ENCODE measurements at regions not wholly inside any gene's neighbourhood (a gene's known extent, or its start where the extent isn't known, plus 50 kb on each side); places are given as distances from the start of the nearest gene placed in this dataset.
"Not testable (repeated sequence)": the region's sequence is repeated elsewhere in the genome, so short reads cannot be mapped to it uniquely, and the experiment has no call there.

- in situ Hi-C loops (cut with MboI), result no loop called here
- Histone ChIP-seq H3K9ac (ENCODE audit: control insufficient read depth, insufficient read depth, low read length) (no peak overlapping the region), H3K4me2 (ENCODE audit: control insufficient read depth, insufficient read depth) (no peak overlapping the region), H3K4me1 (ENCODE audit: control insufficient read depth, insufficient read depth, low read length) (no peaks in the 10 kb centered on the region), H2AFZ (ENCODE audit: control insufficient read depth, low read depth, low read length) (no peak overlapping the region), H3K79me2 (ENCODE audit: control insufficient read depth, insufficient read depth, low read length) (no peaks in the 10 kb centered on the region), H3K4me3 (no peak overlapping the region), H3K27ac (ENCODE audit: control insufficient read depth, insufficient read depth) (no peak overlapping the region), H3K27me3 (replicated peaks in 1 of 2; ENCODE audit: control insufficient read depth in 2 of 2, insufficient read depth in 2 of 2, low read length in 1 of 2) (peaks cover 6 to 7% of the 10 kb centered on the region in 2 experiments), H3K36me3 (ENCODE audit: control insufficient read depth in 2 of 2, insufficient read depth in 2 of 2, low read length in 1 of 2) (no peaks in the 10 kb centered on the region), H4K20me1 (ENCODE audit: control insufficient read depth, insufficient read depth) (no peaks in the 10 kb centered on the region), H3K9me3 (replicated peaks; ENCODE audit: control insufficient read depth, insufficient read depth, low read length) (peaks cover 8% of the 10 kb centered on the region; the same call in 1 of the 3 replicates)
- intact Hi-C loops (cut with micrococcal nuclease; ENCODE audit: unreplicated experiment), result no loop called here
- ChIA-PET CTCF (no interaction called here), RAD21 (ENCODE audit: unreplicated experiment) (interaction anchor here (0.7 kb wide), 1 partner anchor 690 kb away, joined by 3 read pairs; no protein-coding TSS in a partner anchor), POLR2A (no interaction called here), SMC1A (ENCODE audit: uncharacterized antibody, unreplicated experiment) (no interaction called here)
- 33% methylated on average over 4 of the region's 4 CpGs for WGBS (ENCODE audit: insufficient coverage, insufficient replicate concordance, low lambda C conversion rate, missing lambda C conversion rate)
- no peak for TF ChIP-seq MTA3 (IDR thresholded peaks at IDR 0.05; ENCODE audit: borderline replicate concordance, low read length)
- TF ChIP-seq BCLAF1 (IDR thresholded peaks at IDR 0.05), result no peak
- no peak for TF ChIP-seq E2F4 (IDR thresholded peaks at IDR 0.05; ENCODE audit: low read depth, low read length)
- TF ChIP-seq, protein P1, sequence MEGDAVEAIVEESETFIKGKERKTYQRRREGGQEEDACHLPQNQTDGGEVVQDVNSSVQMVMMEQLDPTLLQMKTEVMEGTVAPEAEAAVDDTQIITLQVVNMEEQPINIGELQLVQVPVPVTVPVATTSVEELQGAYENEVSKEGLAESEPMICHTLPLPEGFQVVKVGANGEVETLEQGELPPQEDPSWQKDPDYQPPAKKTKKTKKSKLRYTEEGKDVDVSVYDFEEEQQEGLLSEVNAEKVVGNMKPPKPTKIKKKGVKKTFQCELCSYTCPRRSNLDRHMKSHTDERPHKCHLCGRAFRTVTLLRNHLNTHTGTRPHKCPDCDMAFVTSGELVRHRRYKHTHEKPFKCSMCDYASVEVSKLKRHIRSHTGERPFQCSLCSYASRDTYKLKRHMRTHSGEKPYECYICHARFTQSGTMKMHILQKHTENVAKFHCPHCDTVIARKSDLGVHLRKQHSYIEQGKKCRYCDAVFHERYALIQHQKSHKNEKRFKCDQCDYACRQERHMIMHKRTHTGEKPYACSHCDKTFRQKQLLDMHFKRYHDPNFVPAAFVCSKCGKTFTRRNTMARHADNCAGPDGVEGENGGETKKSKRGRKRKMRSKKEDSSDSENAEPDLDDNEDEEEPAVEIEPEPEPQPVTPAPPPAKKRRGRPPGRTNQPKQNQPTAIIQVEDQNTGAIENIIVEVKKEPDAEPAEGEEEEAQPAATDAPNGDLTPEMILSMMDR (IDR thresholded peaks at IDR 0.05 in 2 of 3, conservative IDR thresholded peaks at IDR 0.05 in 1 of 3; ENCODE audit: control insufficient read depth in 2 of 3, extremely low read depth in 1 of 3, insufficient read depth in 1 of 3, low read depth in 3 of 3, low read length in 3 of 3), result no peak
- TF ChIP-seq, protein P2, sequence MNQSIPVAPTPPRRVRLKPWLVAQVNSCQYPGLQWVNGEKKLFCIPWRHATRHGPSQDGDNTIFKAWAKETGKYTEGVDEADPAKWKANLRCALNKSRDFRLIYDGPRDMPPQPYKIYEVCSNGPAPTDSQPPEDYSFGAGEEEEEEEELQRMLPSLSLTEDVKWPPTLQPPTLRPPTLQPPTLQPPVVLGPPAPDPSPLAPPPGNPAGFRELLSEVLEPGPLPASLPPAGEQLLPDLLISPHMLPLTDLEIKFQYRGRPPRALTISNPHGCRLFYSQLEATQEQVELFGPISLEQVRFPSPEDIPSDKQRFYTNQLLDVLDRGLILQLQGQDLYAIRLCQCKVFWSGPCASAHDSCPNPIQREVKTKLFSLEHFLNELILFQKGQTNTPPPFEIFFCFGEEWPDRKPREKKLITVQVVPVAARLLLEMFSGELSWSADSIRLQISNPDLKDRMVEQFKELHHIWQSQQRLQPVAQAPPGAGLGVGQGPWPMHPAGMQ (IDR thresholded peaks at IDR 0.05; ENCODE audit: borderline replicate concordance), result no peak
- TF ChIP-seq CBFB (IDR thresholded peaks at IDR 0.05; ENCODE audit: low read depth), result no peak
- no peak for TF ChIP-seq IKZF1 (conservative IDR thresholded peaks at IDR 0.05)
- TF ChIP-seq POLR2AphosphoS5 (IDR thresholded peaks at IDR 0.05; ENCODE audit: low read length), result no peak
- no peak for TF ChIP-seq SP1 (IDR thresholded peaks at IDR 0.05; ENCODE audit: low read depth, low read length)
- no peak for DNase-seq (ENCODE audit: low read depth, low spot score)
- no TSS peak for BruUV-seq (replicated peaks)
- no peak for FAIRE-seq
- ATAC-seq, result no peak
Observed at GRCh38 chr4:3875466-3875865, 109.3 kb downstream of the ADRA2C start.

GRCh38 chr4:3876057-3876845 is 110.1 kb downstream of the ADRA2C start:
- H3K9me3 ChIP-seq (replicated peaks; ENCODE audit: control insufficient read depth, insufficient read depth, low read length); H3K9ac ChIP-seq (ENCODE audit: control insufficient read depth, insufficient read depth, low read length); H3K79me2 ChIP-seq (ENCODE audit: control insufficient read depth, insufficient read depth, low read length); H3K27ac ChIP-seq (ENCODE audit: control insufficient read depth, insufficient read depth); H3K27me3 ChIP-seq (replicated peaks in 1 of 2; ENCODE audit: control insufficient read depth in 2 of 2, insufficient read depth in 2 of 2, low read length in 1 of 2); H3K36me3 ChIP-seq (ENCODE audit: control insufficient read depth in 2 of 2, insufficient read depth in 2 of 2, low read length in 1 of 2); H3K4me1 ChIP-seq (ENCODE audit: control insufficient read depth, insufficient read depth, low read length); BruUV-seq (replicated peaks); H2AFZ ChIP-seq (ENCODE audit: control insufficient read depth, low read depth, low read length); FAIRE-seq; POLR2A ChIA-PET; SMC1A ChIA-PET (ENCODE audit: uncharacterized antibody, unreplicated experiment); RAD21 ChIA-PET (ENCODE audit: unreplicated experiment); H3K4me2 ChIP-seq (ENCODE audit: control insufficient read depth, insufficient read depth); H3K4me3 ChIP-seq; intact Hi-C loops (cut with micrococcal nuclease; ENCODE audit: unreplicated experiment); in situ Hi-C loops (cut with MboI); ATAC-seq; H4K20me1 ChIP-seq (ENCODE audit: control insufficient read depth, insufficient read depth); DNase-seq (ENCODE audit: low read depth, low spot score): not testable (repeated sequence)
- CTCF ChIA-PET, result interaction anchor here (0.6 kb wide), 1 partner anchor 724 kb away, joined by 3 read pairs; no protein-coding TSS in a partner anchor
- 11% methylated on average over 16 of the region's 24 CpGs for WGBS (ENCODE audit: insufficient coverage, insufficient replicate concordance, low lambda C conversion rate, missing lambda C conversion rate)

Measured in GM12878 (cell line).